NT2/D1 (cell line): ENCODE measurements at regions not wholly inside any gene's neighbourhood (a gene's known extent, or its start where the extent isn't known, plus 50 kb on each side); places are given as distances from the start of the nearest gene placed in this dataset.

Experiments used
- DNase-seq: peaks from one replicate; pipeline ENCODE4 v3.0.0-alpha.2; 2011; ENCODE audit warnings: low read depth, low spot score
- H3K27me3 ChIP-seq: 2 replicates; pipeline ENCODE4 v1.6.0; 2011; ENCODE audit warnings: mild to moderate bottlenecking; ENCODE audit not compliant: insufficient read length, insufficient read depth
- H3K36me3 ChIP-seq: 2 replicates; pipeline ENCODE4 v1.6.1; 2011; ENCODE audit warnings: mild to moderate bottlenecking, low read length, mixed read lengths; ENCODE audit not compliant: insufficient read depth, insufficient read length
- H3K4me1 ChIP-seq: 2 replicates; pipeline ENCODE4 v1.5.1; 2011; ENCODE audit not compliant: insufficient read depth, insufficient read length
- H3K4me3 ChIP-seq: 2 replicates; pipeline ENCODE4 v1.5.1; 2011; ENCODE audit warnings: low read depth; ENCODE audit not compliant: insufficient read length
- H3K9ac ChIP-seq: 2 replicates; pipeline ENCODE4 v1.6.0; 2011; ENCODE audit warnings: low read depth; ENCODE audit not compliant: insufficient read length
- H3K9me3 ChIP-seq: 2 replicates; pipeline ENCODE4 v1.5.1; 2011; ENCODE audit warnings: mild to moderate bottlenecking, low read length; ENCODE audit not compliant: insufficient read depth
- SUZ12 ChIP-seq: IDR thresholded peaks from 2 replicates; pipeline ENCODE4 v1.6.1; 2011; ENCODE audit not compliant: insufficient read length, insufficient read depth; ENCODE audit errors: extremely low read depth
- YY1 ChIP-seq: IDR thresholded peaks from 2 replicates; pipeline ENCODE4 v1.6.1; 2011; ENCODE audit not compliant: insufficient read length, insufficient read depth
- ZNF274 ChIP-seq: IDR thresholded peaks from 2 replicates; pipeline ENCODE4 v1.6.1; 2011; ENCODE audit warnings: mild to moderate bottlenecking, low read depth, low read length

GRCh38 chr13:36533806-36534205 is 101.5 kb downstream of the CCNA1 start:
- H3K27me3 ChIP-seq = no peaks in the 10 kb centered on the region
- no peak for DNase-seq
- no peak for TF ChIP-seq YY1
- no peak for TF ChIP-seq ZNF274
- no peak for TF ChIP-seq SUZ12
- no peak overlapping the region for H3K9ac ChIP-seq
- H3K36me3 ChIP-seq = no peaks in the 10 kb centered on the region
- H3K4me1 ChIP-seq = no peaks in the 10 kb centered on the region
- H3K4me3 ChIP-seq = no peak overlapping the region
- no peaks in the 10 kb centered on the region for H3K9me3 ChIP-seq

DNA sequence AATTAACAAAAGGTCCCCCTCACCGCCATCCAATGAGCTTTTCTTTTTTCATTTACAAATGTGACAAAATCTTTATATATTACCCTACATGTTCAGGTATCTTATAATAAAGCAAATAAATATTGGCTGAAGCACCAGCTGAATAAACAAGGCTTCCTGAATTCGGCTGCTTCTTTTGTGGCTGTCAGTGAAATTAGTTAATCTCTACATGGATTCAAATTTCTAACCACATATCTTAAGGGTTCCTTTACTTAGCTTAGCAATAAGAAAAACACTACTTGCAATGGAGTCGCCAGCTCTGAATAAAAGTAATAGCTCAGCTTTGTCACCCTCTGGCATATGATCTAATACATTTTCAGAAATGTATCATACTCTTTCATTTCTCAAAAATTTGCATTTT is 104.3 kb downstream of the CCNA1 start:
- Histone ChIP-seq H3K4me1 (no peaks in the 10 kb centered on the region), H3K36me3 (no peaks in the 10 kb centered on the region), H3K27me3 (no peaks in the 10 kb centered on the region), H3K4me3 (no peak overlapping the region), H3K9ac (no peak overlapping the region), H3K9me3 (peaks cover 6% of the 10 kb centered on the region; the same call in 1 of the 2 replicates)
- TF ChIP-seq ZNF274 (no peak), YY1 (no peak), SUZ12 (no peak)
- DNase-seq = no peak

- no peaks in the 10 kb centered on the region for H3K27me3 ChIP-seq
- H3K9ac ChIP-seq = no peak overlapping the region
- H3K4me1 ChIP-seq = no peaks in the 10 kb centered on the region
- H3K36me3 ChIP-seq = no peaks in the 10 kb centered on the region
- H3K4me3 ChIP-seq = no peak overlapping the region
- no peak for DNase-seq
- peaks cover 6% of the 10 kb centered on the region; the same call in 1 of the 2 replicates for H3K9me3 ChIP-seq
- no peak for TF ChIP-seq YY1
- no peak for TF ChIP-seq ZNF274
- TF ChIP-seq SUZ12 = no peak
Observed at GRCh38 chr13:36543671-36544070, 111.4 kb downstream of the CCNA1 start.

GRCh38 chr13:36548129-36548528 is 115.8 kb downstream of the CCNA1 start:
- no peaks in the 10 kb centered on the region for H3K4me1 ChIP-seq
- H3K4me3 ChIP-seq = no peak overlapping the region
- TF ChIP-seq ZNF274 (no peak), SUZ12 (no peak), YY1 (no peak)
- no peak for DNase-seq
- H3K9ac ChIP-seq = no peak overlapping the region
- no peaks in the 10 kb centered on the region for H3K9me3 ChIP-seq
- no peaks in the 10 kb centered on the region for H3K36me3 ChIP-seq
- H3K27me3 ChIP-seq = no peaks in the 10 kb centered on the region

- H3K4me3 ChIP-seq = no peak overlapping the region
- DNase-seq = no peak
- H3K9me3 ChIP-seq = no peaks in the 10 kb centered on the region
- H3K4me1 ChIP-seq = no peaks in the 10 kb centered on the region
- TF ChIP-seq ZNF274 (no peak), YY1 (no peak), SUZ12 (no peak)
- H3K36me3 ChIP-seq = no peaks in the 10 kb centered on the region
- H3K27me3 ChIP-seq = no peaks in the 10 kb centered on the region
- H3K9ac ChIP-seq = no peak overlapping the region
Observed at GRCh38 chr13:36549126-36549702, 116.9 kb downstream of the CCNA1 start.

GRCh38 chr13:36549755-36550154 is 117.5 kb downstream of the CCNA1 start:
- Histone ChIP-seq H3K4me1 (no peaks in the 10 kb centered on the region), H3K27me3 (no peaks in the 10 kb centered on the region), H3K4me3 (no peak overlapping the region), H3K9ac (no peak overlapping the region), H3K36me3 (no peaks in the 10 kb centered on the region), H3K9me3 (no peaks in the 10 kb centered on the region)
- TF ChIP-seq SUZ12 (no peak), ZNF274 (no peak), YY1 (no peak)
- no peak for DNase-seq

DNA sequence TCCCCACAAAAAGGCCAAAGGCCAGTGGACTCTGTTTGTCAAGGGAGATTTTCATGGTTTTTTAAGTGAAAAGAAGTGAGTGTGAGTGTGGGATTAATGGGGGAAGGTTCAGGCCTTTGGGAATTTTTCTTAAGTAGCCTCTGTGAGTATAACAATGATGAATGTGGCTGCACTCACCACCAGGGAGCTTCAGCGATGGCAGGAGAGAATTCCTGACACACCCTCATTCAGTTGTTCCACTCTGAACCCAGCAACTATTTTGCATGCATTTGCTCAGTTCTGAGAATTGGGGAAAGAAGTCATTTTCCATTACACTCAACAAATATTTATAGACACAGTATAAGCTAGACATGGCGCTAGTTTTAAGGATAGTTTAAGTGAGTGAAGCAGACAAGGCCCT is 117.9 kb downstream of the CCNA1 start:
- H3K4me1 ChIP-seq = no peaks in the 10 kb centered on the region
- H3K4me3 ChIP-seq = no peak overlapping the region

More for the DNA sequence above, 117.9 kb downstream of the CCNA1 start:
- Histone ChIP-seq H3K9me3 (no peaks in the 10 kb centered on the region), H3K36me3 (no peaks in the 10 kb centered on the region), H3K27me3 (no peaks in the 10 kb centered on the region), H3K9ac (no peak overlapping the region)
- no peak for TF ChIP-seq ZNF274
- TF ChIP-seq SUZ12 = no peak
- no peak for TF ChIP-seq YY1
- DNase-seq = no peak
